Heart right ventricle (tissue), 16 donors: ENCODE measurements at regions not wholly inside any gene's neighbourhood (a gene's known extent, or its start where the extent isn't known, plus 50 kb on each side); places are given as distances from the start of the nearest gene placed in this dataset.
"Not testable (repeated sequence)": the region's sequence is repeated elsewhere in the genome, so short reads cannot be mapped to it uniquely, and the experiment has no call there.

ENCODE experiments used
- ATAC-seq, 8 donors: fragments of 200-7000 bp; cut with Tn5 transposase; one replicate each; pipeline ENCODE4 v1.9.1; 2020; ENCODE audit warnings: mild to moderate bottlenecking in 8 of 8, moderate library complexity in 8 of 8, moderate number of reproducible peaks in 1 of 8
- DNase-seq, 2 donors: peaks; one replicate each; pipeline ENCODE4 v3.0.0-alpha.2; 2020
- H3K27ac ChIP-seq, 10 donors: fragments of 200-600 bp; sonication (generic) in 2 of 10; one replicate each; pipeline versions ENCODE4 v1.5.0 to v1.8.0; 2020 to 2022; ENCODE audit warnings: mild to moderate bottlenecking in 3 of 10
- H3K27me3 ChIP-seq, 7 donors: fragments of 200-600 bp; one replicate each; pipeline ENCODE4 v1.8.0; 2021 to 2022; ENCODE audit warnings: mild to moderate bottlenecking in 2 of 7
- H3K36me3 ChIP-seq, 9 donors: fragments of 200-600 bp; sonication (generic) in 1 of 9; one replicate each; pipeline versions ENCODE4 v1.5.0 to v1.8.0; 2020 to 2022; ENCODE audit warnings: mild to moderate bottlenecking in 2 of 9
- H3K4me1 ChIP-seq, 9 donors: fragments of 200-600 bp; sonication (generic) in 1 of 9; one replicate each; pipeline versions ENCODE4 v1.5.0 to v1.8.0; 2020 to 2022; ENCODE audit warnings: mild to moderate bottlenecking in 4 of 9
- H3K4me3 ChIP-seq, 10 donors: fragments of 200-600 bp; sonication (generic) in 2 of 10; one replicate each; pipeline versions ENCODE4 v1.5.0 to v1.8.0; 2020 to 2022; ENCODE audit warnings: mild to moderate bottlenecking in 7 of 10, moderate library complexity in 2 of 10
- H3K9me3 ChIP-seq, 11 donors: fragments of 200-600 bp in 10 of 11; sonication (generic) in 2 of 11; one replicate each; pipeline versions ENCODE4 v1.5.0 to v1.8.0; 2013 to 2022; ENCODE audit warnings: mild to moderate bottlenecking in 2 of 11, control low read depth in 1 of 11, moderate library complexity in 1 of 11
- WGBS, 2 donors: extraction: QIAGEN DNeasy Blood & Tissue Kit; methylation state at CpG; one replicate each; pipeline ENCODE4 v1.1.7; 2013; ENCODE audit warnings: inconsistent platforms in 1 of 2; 5-methylcytosine and 5-hydroxymethylcytosine counted together
- intact Hi-C, 10 donors: fragments of 100-400 bp; cut with DNase I; formaldehyde crosslinking; loops; one replicate each; pipeline versions ENCODE4 v1.11.1 to v1.14.2; 2022
- TF ChIP-seq, protein P1 (sequence below), 9 donors: fragments of 200-600 bp; sonication (generic) in 2 of 9; IDR thresholded peaks; one replicate each; pipeline versions ENCODE4 v1.5.0 to v1.8.0; 2021 to 2022; ENCODE audit warnings: antibody characterized with exemption in 9 of 9, mild to moderate bottlenecking in 5 of 9, moderate library complexity in 1 of 9
- donor health status: Arrhythmogenic right ventricular cardiomyopathy.
- donor health status: ischemic (EF 13 %, LVEDD 7.1; RV severe dilation, severe dysfunction).
- donor health status: healthy with polysubstance abuse.
- donor health status: DM: no; HTN: yes; CAD: no.
- donor health status: DM: no; HTN: no; CAD: no.
- donor health status: ischemic (EF 25% LVEDD 6.9; RV normal size, moderate dysfunction).
- donor health status: ischemic (EF 25% LVEDD 5.7; RV mildly dilated, moderate dysfunction).
- donor health status: healthy.
- donor health status: DM: yes; HTN: yes; CAD: no.
- donor health status: Ischemic cardiomyopathy.
- donor health status: ischemic (EF 35%, LVEDD 5.7; RV mildly dilated, moderate dysfunction).
- donor health status: nonischemic (EF 11% LVEDD 7.7; RV severe dilation, severe dysfunction).
- donor health status: DM: yes; HTN: yes; CAD: no.
- donor health status: PGD.
- donor health status: ischemic (EF 29% LVEDD 5.4; RV normal size, mild dysfunction).
- donor health status: nonischemic (EF 23%, LVEDD 6.1; RV moderate dilation, normal function).

DNA sequence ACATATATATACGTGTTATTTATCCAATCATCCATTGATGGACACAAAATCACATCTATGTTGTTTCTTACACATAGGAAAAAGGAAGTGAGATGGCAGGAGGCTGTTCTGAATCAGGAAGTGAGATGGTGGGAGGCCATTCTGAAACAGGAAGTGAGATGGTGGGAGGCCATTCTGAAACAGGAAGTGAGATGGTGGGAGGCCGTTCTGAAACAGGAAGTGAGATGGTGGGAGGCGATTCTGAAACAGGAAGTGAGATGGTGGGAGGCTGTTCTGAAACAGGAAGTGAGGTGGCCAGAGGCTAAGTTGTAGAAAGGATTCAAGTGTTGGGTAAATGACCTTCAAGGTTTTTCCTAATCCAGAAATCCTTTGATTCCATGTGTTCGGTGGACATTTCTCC is 921.5 kb downstream of the TYW1 start:
- intact Hi-C loops = no loop called here
- Histone ChIP-seq H3K9me3 (peaks cover 0 to 47% (median 0%) of the 10 kb centered on the region in 11 donors), H3K4me3 (no peak overlapping the region), H3K4me1 (no peaks in the 10 kb centered on the region), H3K27ac (no peak overlapping the region), H3K27me3 (peaks cover 0 to 27% (median 4%) of the 10 kb centered on the region in 7 donors), H3K36me3 (no peaks in the 10 kb centered on the region)
- TF ChIP-seq, protein P1, sequence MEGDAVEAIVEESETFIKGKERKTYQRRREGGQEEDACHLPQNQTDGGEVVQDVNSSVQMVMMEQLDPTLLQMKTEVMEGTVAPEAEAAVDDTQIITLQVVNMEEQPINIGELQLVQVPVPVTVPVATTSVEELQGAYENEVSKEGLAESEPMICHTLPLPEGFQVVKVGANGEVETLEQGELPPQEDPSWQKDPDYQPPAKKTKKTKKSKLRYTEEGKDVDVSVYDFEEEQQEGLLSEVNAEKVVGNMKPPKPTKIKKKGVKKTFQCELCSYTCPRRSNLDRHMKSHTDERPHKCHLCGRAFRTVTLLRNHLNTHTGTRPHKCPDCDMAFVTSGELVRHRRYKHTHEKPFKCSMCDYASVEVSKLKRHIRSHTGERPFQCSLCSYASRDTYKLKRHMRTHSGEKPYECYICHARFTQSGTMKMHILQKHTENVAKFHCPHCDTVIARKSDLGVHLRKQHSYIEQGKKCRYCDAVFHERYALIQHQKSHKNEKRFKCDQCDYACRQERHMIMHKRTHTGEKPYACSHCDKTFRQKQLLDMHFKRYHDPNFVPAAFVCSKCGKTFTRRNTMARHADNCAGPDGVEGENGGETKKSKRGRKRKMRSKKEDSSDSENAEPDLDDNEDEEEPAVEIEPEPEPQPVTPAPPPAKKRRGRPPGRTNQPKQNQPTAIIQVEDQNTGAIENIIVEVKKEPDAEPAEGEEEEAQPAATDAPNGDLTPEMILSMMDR (IDR thresholded peaks at IDR 0.05) = no peak
- WGBS, 2 donors = 58 to 62% methylated on average over 4 of the region's 4 CpGs
- ATAC-seq = no peak
- no peak for DNase-seq

DNA sequence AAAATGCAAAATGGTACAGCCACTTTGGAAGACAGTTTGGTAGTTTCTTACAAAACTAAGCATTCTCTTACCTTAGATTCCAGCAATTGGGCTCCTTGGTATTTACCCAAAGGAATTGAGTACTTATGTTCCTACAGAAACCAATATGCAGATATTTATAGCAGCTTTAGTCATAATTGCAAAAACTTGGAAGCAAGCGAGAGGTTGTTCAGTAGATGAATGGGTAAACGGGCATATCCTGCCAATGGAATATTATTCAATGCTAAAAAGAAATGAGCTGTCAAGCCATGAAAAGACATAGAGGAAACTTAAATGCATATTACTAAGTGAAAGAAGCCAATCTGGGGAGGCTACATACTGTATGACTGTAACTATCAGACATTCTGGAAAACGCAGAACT is 926.7 kb downstream of the TYW1 start:
- DNase-seq (no peak), ATAC-seq (no peak)
- Histone ChIP-seq H3K9me3 (peaks cover 0 to 27% (median 0%) of the 10 kb centered on the region in 11 donors), H3K36me3 (no peaks in the 10 kb centered on the region), H3K27ac (no peak overlapping the region), H3K27me3 (peaks cover 0 to 29% (median 0%) of the 10 kb centered on the region in 7 donors), H3K4me1 (no peaks in the 10 kb centered on the region), H3K4me3 (no peak overlapping the region)
- intact Hi-C loops = no loop called here
- TF ChIP-seq, protein P1 (IDR thresholded peaks at IDR 0.05) = no peak
- 89 to 90% methylated on average over 3 of the region's 3 CpGs for WGBS, 2 donors

DNA sequence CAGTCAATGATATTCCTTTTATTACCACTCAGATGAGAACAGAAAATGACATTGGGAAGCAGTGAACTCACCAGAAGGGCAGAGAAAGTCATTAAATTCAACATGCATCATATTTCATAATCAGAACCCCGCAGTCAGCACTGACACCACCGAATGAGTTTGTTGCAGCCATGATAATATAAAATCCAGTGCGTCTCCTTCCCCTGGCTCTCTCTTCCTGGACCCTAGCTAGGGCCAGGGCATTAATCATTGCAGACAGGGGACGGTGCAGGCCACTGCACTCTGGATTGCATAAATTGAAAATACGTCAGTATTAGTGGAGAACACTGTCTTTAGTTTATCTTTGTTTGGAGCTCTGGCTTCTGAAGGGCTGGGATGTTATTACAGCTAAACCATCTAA is 931.5 kb downstream of the TYW1 start:
- intact Hi-C loops = no loop called here
- Histone ChIP-seq H3K27ac (no peak overlapping the region), H3K36me3 (no peaks in the 10 kb centered on the region), H3K27me3 (peaks cover 0 to 14% (median 0%) of the 10 kb centered on the region in 7 donors), H3K4me3 (no peak overlapping the region), H3K4me1 (no peaks in the 10 kb centered on the region), H3K9me3 (no peaks in the 10 kb centered on the region)
- TF ChIP-seq, protein P1 (IDR thresholded peaks at IDR 0.05) = no peak
- ATAC-seq (no peak), DNase-seq (no peak)
- 69 to 82% methylated on average over 5 of the region's 5 CpGs for WGBS, 2 donors

DNA sequence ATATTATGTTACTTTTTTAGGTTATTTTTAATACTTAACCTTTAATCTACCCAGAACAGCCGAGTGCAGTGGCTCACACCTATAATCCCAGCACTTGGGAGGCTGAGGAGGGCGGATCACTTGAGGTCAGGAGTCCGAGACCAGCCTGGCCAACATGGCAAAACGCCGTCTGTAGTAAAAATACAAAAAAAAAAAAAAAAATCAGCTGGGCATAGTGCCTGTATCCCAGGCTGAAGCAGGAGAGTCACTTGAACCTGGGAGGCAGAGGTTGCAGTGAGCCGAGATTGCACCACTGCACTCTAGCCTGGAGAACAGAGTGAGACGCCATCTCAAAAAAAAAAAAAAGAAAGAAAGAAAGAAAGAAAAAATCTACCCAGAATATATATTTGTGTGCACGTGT is 939.8 kb downstream of the TYW1 start:
- DNase-seq, H3K27me3 ChIP-seq, H3K9me3 ChIP-seq, intact Hi-C loops, H3K36me3 ChIP-seq, H3K4me3 ChIP-seq, ATAC-seq, H3K27ac ChIP-seq: not testable (repeated sequence)
- peaks cover 0 to 10% (median 0%) of the 10 kb centered on the region in 9 donors for H3K4me1 ChIP-seq
- WGBS, 2 donors = 79 to 80% methylated on average over 8 of the region's 8 CpGs

DNA sequence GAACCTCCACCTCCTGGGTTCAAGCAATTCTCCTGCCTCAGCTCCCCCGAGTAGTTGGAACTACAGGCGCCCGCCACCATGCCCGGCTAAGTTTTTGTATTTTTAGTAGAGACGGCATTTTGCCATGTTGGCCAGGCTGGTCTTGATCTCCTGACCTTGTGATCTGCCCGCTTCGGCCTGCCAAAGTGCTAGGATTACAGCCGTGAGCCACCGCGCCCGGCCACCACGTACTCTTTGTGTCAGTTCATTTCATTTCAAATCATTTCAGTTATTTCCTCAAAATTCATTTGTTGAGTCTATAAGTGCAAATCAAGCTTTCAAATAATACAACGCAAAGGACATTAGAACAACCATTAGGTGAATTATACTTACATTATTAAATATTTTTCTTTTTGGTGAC is 943.8 kb downstream of the TYW1 start:
- peaks cover 0 to 10% (median 0%) of the 10 kb centered on the region in 9 donors for H3K4me1 ChIP-seq
- H3K9me3 ChIP-seq = peaks cover 0 to 12% (median 0%) of the 10 kb centered on the region in 11 donors
- H3K36me3 ChIP-seq = no peaks in the 10 kb centered on the region
- no peak for DNase-seq
- ATAC-seq = no peak
- H3K27me3 ChIP-seq = peaks cover 0 to 4% (median 0%) of the 10 kb centered on the region in 7 donors
- no peak overlapping the region for H3K27ac ChIP-seq
- H3K4me3 ChIP-seq = no peak overlapping the region
- WGBS, 2 donors = 95 to 96% methylated on average over 13 of the region's 13 CpGs
- TF ChIP-seq, protein P1 (IDR thresholded peaks at IDR 0.05) = no peak
- intact Hi-C loops = no loop called here
